Glutamatergic neuron (in vitro differentiated cells): ENCODE measurements at regions not wholly inside any gene's neighbourhood (a gene's known extent, or its start where the extent isn't known, plus 50 kb on each side); places are given as distances from the start of the nearest gene placed in this dataset.

Experiments used
- DNase-seq: peaks from one replicate; pipeline ENCODE4 v3.0.0; 2022
- H3K27ac Mint-ChIP-seq: one replicate; pipeline ENCODE4 v1.8.0; 2020; ENCODE audit warnings: mild to moderate bottlenecking, mixed read lengths, inconsistent platforms; ENCODE audit not compliant: unreplicated experiment
- H3K27me3 Mint-ChIP-seq: one replicate; pipeline ENCODE4 v1.8.0; 2020; ENCODE audit warnings: mild to moderate bottlenecking, moderate library complexity, mixed read lengths, inconsistent platforms; ENCODE audit not compliant: unreplicated experiment
- H3K36me3 Mint-ChIP-seq: one replicate; pipeline ENCODE4 v1.8.0; 2020; ENCODE audit warnings: mild to moderate bottlenecking, mixed read lengths, inconsistent platforms; ENCODE audit not compliant: unreplicated experiment
- H3K4me1 Mint-ChIP-seq: one replicate; pipeline ENCODE4 v1.8.0; 2020; ENCODE audit warnings: mild to moderate bottlenecking, low read depth, mixed read lengths, inconsistent platforms; ENCODE audit not compliant: unreplicated experiment
- H3K4me3 Mint-ChIP-seq: one replicate; pipeline ENCODE4 v1.8.0; 2020; ENCODE audit warnings: mild to moderate bottlenecking, mixed read lengths, inconsistent platforms; ENCODE audit not compliant: unreplicated experiment
- H3K9me3 Mint-ChIP-seq: one replicate; pipeline ENCODE4 v1.8.0; 2020; ENCODE audit warnings: mild to moderate bottlenecking, moderate library complexity, mixed read lengths, inconsistent platforms; ENCODE audit not compliant: unreplicated experiment
- CTCF ChIP-seq: fragments of 200-600 bp; sonication (generic); IDR thresholded peaks from one replicate; pipeline ENCODE4 v1.5.0; 2021; ENCODE audit not compliant: partially characterized antibody, unreplicated experiment

- Mint-ChIP-seq H3K27me3 (peaks cover 13% of the 10 kb centered on the region), H3K27ac (no peak overlapping the region)
Measured at GRCh38 chr17:77771145-77771544, 187.4 kb upstream of the TNRC6C start.

GRCh38 chr17:77771587-77771986 lies 186.9 kb upstream of the TNRC6C start:
- no peak for DNase-seq
- Mint-ChIP-seq H3K36me3 (peaks cover 4% of the 10 kb centered on the region), H3K9me3 (peaks cover 2% of the 10 kb centered on the region), H3K4me3 (no peak overlapping the region), H3K27me3 (peaks cover 11% of the 10 kb centered on the region), H3K27ac (no peak overlapping the region), H3K4me1 (peaks cover 10% of the 10 kb centered on the region)
- no peak for TF ChIP-seq CTCF

More at GRCh38 chr17:77771145-77771544, 187.4 kb upstream of the TNRC6C start:
- H3K36me3 Mint-ChIP-seq = peaks cover 4% of the 10 kb centered on the region
- no peak for TF ChIP-seq CTCF
- no peak for DNase-seq
- H3K9me3 Mint-ChIP-seq = peaks cover 2% of the 10 kb centered on the region
- H3K4me3 Mint-ChIP-seq = no peak overlapping the region
- peaks cover 10% of the 10 kb centered on the region for H3K4me1 Mint-ChIP-seq

- Mint-ChIP-seq H3K4me3 (no peak overlapping the region), H3K27ac (no peak overlapping the region), H3K36me3 (peaks cover 4% of the 10 kb centered on the region), H3K27me3 (peaks cover 10% of the 10 kb centered on the region), H3K4me1 (peaks cover 10% of the 10 kb centered on the region), H3K9me3 (no peaks in the 10 kb centered on the region)
- DNase-seq = no peak
- TF ChIP-seq CTCF = no peak
Measured at GRCh38 chr17:77771998-77772397, 186.5 kb upstream of the TNRC6C start.

GRCh38 chr17:77772461-77772897 lies 186.0 kb upstream of the TNRC6C start:
- H3K4me3 Mint-ChIP-seq = no peak overlapping the region

More at GRCh38 chr17:77772461-77772897, 186.0 kb upstream of the TNRC6C start:
- DNase-seq = peak; percentile 84
- Mint-ChIP-seq H3K4me1 (peaks cover 10% of the 10 kb centered on the region), H3K36me3 (peaks cover 4% of the 10 kb centered on the region), H3K9me3 (no peaks in the 10 kb centered on the region), H3K27me3 (peaks cover 10% of the 10 kb centered on the region), H3K27ac (no peak overlapping the region)
- peak; percentile 56 for TF ChIP-seq CTCF
